GM12878 (cell line): ENCODE measurements at regions not wholly inside any gene's neighbourhood (a gene's known extent, or its start where the extent isn't known, plus 50 kb on each side); places are given as distances from the start of the nearest gene placed in this dataset.

Experiments
- ATAC-seq: fragments of 200-7000 bp; cut with Tn5 transposase; 3 replicates; pipeline ENCODE4 v1.9.1; 2020; ENCODE audit warnings: mild to moderate bottlenecking, moderate library complexity
- BruUV-seq: library from RNA; stranded (reverse); fragments of 400-500 nt; replicated peaks from 2 replicates; lab custom pipeline; 2021; lab: Mats Ljungman, UMichigan
- CTCF ChIA-PET: fragments of 300-600 bp; sonication (Branson Sonifier 250); formaldehyde crosslinking; extraction: SDS; loops from one replicate; lab custom pipeline; 2021; ENCODE audit warnings: inconsistent platforms; lab: Yijun Ruan, JAX
- POLR2A ChIA-PET: fragments of 350-600 bp; formaldehyde crosslinking; extraction: SDS; loops from one replicate; lab custom pipeline; 2021; ENCODE audit warnings: inconsistent platforms; lab: Charles Lee
- RAD21 ChIA-PET: fragments of 300-600 bp; sonication (Branson Sonifier 250); formaldehyde crosslinking; loops from one replicate; lab custom pipeline; 2023; ENCODE audit warnings: antibody characterized with exemption; ENCODE audit not compliant: unreplicated experiment; lab: Charles Lee
- SMC1A ChIA-PET: fragments of 300-600 bp; sonication (Branson Sonifier 250); formaldehyde crosslinking; loops from one replicate; lab custom pipeline; 2023; ENCODE audit not compliant: unreplicated experiment, uncharacterized antibody; lab: Charles Lee
- DNase-seq: peaks from one replicate; pipeline ENCODE4 v3.0.0-alpha.2; 2011; ENCODE audit warnings: low read depth, low spot score
- FAIRE-seq: peaks from 3 replicates; lab custom pipeline; 2011; peaks lifted over from hg19 to GRCh38; lab: Jason Lieb, UNC
- H2AFZ ChIP-seq: 2 replicates; pipeline ENCODE4 v1.6.0; 2011; ENCODE audit warnings: low read depth, low read length, control low read depth; ENCODE audit not compliant: control insufficient read depth
- H3K27ac ChIP-seq: 2 replicates; pipeline ENCODE4 v1.5.1; 2011; ENCODE audit warnings: control low read depth; ENCODE audit not compliant: control insufficient read depth, insufficient read depth
- H3K27me3 ChIP-seq, 2 experiments: replicated peaks in 1 of 2; 2 replicates each; pipeline versions ENCODE4 v1.6.0 to v1.6.1; 2011; ENCODE audit warnings: low read length in 1 of 2; ENCODE audit not compliant: control insufficient read depth in 2 of 2, insufficient read depth in 2 of 2
- H3K36me3 ChIP-seq, 2 experiments: 2 replicates each; pipeline ENCODE4 v1.5.1; 2011; ENCODE audit warnings: low read length in 1 of 2; ENCODE audit not compliant: control insufficient read depth in 2 of 2, insufficient read depth in 2 of 2
- H3K4me1 ChIP-seq: 2 replicates; pipeline ENCODE4 v1.6.1; 2011; ENCODE audit warnings: mild to moderate bottlenecking, low read length, moderate library complexity, mixed read lengths; ENCODE audit not compliant: control insufficient read depth, insufficient read depth
- H3K4me2 ChIP-seq: 2 replicates; pipeline ENCODE4 v1.6.0; 2011; ENCODE audit warnings: control low read depth; ENCODE audit not compliant: control insufficient read depth, insufficient read depth
- H3K4me3 ChIP-seq: fragments of 200-600 bp; sonication (generic); 2 replicates; pipeline ENCODE4 v1.5.1; 2016
- H3K79me2 ChIP-seq: 2 replicates; pipeline ENCODE4 v1.6.0; 2011; ENCODE audit warnings: low read length; ENCODE audit not compliant: control insufficient read depth, insufficient read depth
- H3K9ac ChIP-seq: 2 replicates; pipeline ENCODE4 v1.8.0; 2011; ENCODE audit warnings: low read length, control low read depth, mixed read lengths; ENCODE audit not compliant: control insufficient read depth, insufficient read depth
- H3K9me3 ChIP-seq: replicated peaks from 3 replicates; pipeline ENCODE4 v1.5.1; 2011; ENCODE audit warnings: mild to moderate bottlenecking, low read length; ENCODE audit not compliant: control insufficient read depth, insufficient read depth
- H4K20me1 ChIP-seq: 2 replicates; pipeline ENCODE4 v1.6.0; 2011; ENCODE audit not compliant: control insufficient read depth, insufficient read depth
- BRCA1 ChIP-seq: IDR thresholded peaks from 2 replicates; pipeline ENCODE4 v1.6.1; 2011; ENCODE audit warnings: low read depth, low read length, improper control_type of control experiment
- JUND ChIP-seq: IDR thresholded peaks from 2 replicates; pipeline ENCODE4 v1.6.1; 2012; ENCODE audit warnings: low read depth, mild to moderate bottlenecking, low read length, improper control_type of control experiment, moderate library complexity
- NR2C2 ChIP-seq: IDR thresholded peaks from 2 replicates; pipeline ENCODE4 v1.6.1; 2011; ENCODE audit warnings: borderline replicate concordance, low read depth; ENCODE audit not compliant: control insufficient read depth, insufficient read length
- POLR2AphosphoS2 ChIP-seq: IDR thresholded peaks from 2 replicates; pipeline ENCODE4 v1.6.1; 2011; ENCODE audit warnings: low read depth, mild to moderate bottlenecking, low read length, improper control_type of control experiment, moderate library complexity
- RBBP5 ChIP-seq: fragments of 200-600 bp; sonication (generic); conservative IDR thresholded peaks from 2 replicates; pipeline ENCODE4 v1.6.1; 2016
- SMARCA5 ChIP-seq: fragments of 450-650 bp; IDR thresholded peaks from 2 replicates; pipeline ENCODE4 v1.6.1; 2017; ENCODE audit warnings: mild to moderate bottlenecking
- SMC3 ChIP-seq: IDR thresholded peaks from 2 replicates; pipeline ENCODE4 v1.6.1; 2011; ENCODE audit warnings: low read length, improper control_type of control experiment, borderline replicate concordance
- YY1 ChIP-seq: IDR thresholded peaks from 2 replicates; pipeline ENCODE4 v1.6.1; 2011; ENCODE audit warnings: low read depth, mild to moderate bottlenecking, low read length
- WGBS: methylation state at CpG from one replicate; pipeline ENCODE4 v1.1.6; 2016; ENCODE audit warnings: low lambda C conversion rate; ENCODE audit not compliant: insufficient replicate concordance, insufficient coverage; ENCODE audit errors: missing lambda C conversion rate; 5-methylcytosine and 5-hydroxymethylcytosine counted together
- in situ Hi-C: fragments of 300-500 bp; cut with MboI; formaldehyde crosslinking; loops from 9 replicates; pipeline ENCODE4 v1.14.3; 2018; ENCODE audit warnings: mixed read lengths
- intact Hi-C: fragments of 100-400 bp; cut with micrococcal nuclease; formaldehyde crosslinking; loops from one replicate; pipeline ENCODE4 v1.14.2; 2022; ENCODE audit not compliant: unreplicated experiment
- TF ChIP-seq, protein P1 (sequence below): fragments of 450-650 bp; IDR thresholded peaks from 2 replicates; pipeline ENCODE4 v1.6.1; 2016; ENCODE audit warnings: mild to moderate bottlenecking
- TF ChIP-seq, protein P2 (sequence below): IDR thresholded peaks from 2 replicates; pipeline ENCODE4 v1.6.1; 2012; ENCODE audit warnings: low read depth, low read length, improper control_type of control experiment
- TF ChIP-seq, protein P3 (sequence below): fragments of 150-350 bp; IDR thresholded peaks from 2 replicates; pipeline ENCODE4 v1.6.1; 2016; ENCODE audit warnings: low read depth, low read length

DNA sequence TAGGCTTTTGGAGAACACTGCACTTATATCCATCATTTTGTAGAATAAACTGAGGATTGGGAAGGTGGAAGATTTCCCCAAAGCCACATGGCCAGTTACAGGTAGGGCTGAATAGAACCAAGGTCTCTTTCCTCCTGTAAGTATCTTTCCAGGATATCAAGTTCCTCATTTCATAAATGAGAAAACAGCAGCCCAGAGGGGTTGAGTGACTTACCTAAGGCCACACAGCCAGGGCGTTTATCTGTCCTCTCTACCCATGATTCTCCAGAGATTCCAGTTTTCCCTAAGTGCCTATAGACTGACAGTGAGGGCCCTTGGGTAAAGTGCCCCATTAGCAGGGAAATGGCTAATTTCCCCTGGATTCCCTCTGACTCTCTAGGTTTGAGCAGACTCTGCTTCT lies 132.3 kb upstream of the SKOR2 start:
- Histone ChIP-seq H3K27ac (no peak overlapping the region), H3K27me3 (no peaks in the 10 kb centered on the region; a peak in 2 of 4 replicates), H3K36me3 (no peaks in the 10 kb centered on the region), H3K9ac (no peak overlapping the region), H3K79me2 (no peaks in the 10 kb centered on the region), H3K4me1 (no peaks in the 10 kb centered on the region), H4K20me1 (no peaks in the 10 kb centered on the region), H2AFZ (no peak overlapping the region), H3K9me3 (no peaks in the 10 kb centered on the region), H3K4me3 (no peak overlapping the region), H3K4me2 (no peak overlapping the region)
- FAIRE-seq (no peak), DNase-seq (no peak), ATAC-seq (no peak)
- intact Hi-C loops (no loop called here), in situ Hi-C loops (no loop called here)
- ChIA-PET CTCF (no interaction called here), SMC1A (no interaction called here), RAD21 (no interaction called here), POLR2A (no interaction called here)
- whole genome bisulfite sequencing: 0% methylated on average over 1 of the region's 1 CpG
- no peak for TF ChIP-seq SMC3
- no peak for TF ChIP-seq RBBP5
- no TSS peak for BruUV-seq

DNA sequence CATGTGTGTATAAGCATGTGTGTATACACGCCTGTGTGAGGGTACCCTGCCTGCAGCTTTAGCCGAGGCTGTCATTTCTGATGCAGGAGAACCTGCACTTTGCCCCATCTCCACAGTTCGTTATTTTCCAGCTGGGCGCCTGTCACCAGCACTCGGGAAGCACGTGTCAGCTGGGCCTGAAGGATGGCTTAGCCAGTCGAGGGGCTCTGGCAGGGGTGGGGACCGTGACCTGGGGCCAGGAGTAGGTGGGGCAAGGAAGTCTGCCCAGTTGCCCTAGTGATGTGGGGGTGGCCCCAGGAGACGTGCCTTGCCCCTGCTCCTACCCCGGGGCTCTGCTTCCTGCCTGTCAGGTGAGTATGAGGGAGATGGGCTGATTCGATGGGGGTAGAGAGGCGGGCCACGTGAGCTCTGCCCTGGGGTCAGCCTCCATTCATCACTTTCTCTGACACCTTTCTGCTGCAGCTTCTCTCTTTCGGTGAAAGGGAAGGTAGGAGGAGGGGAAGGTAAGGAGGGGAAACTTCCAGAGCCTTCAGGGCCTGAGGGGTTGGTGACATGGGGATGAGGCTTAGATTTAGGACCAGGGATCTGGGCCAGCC lies 130.6 kb upstream of the SKOR2 start:
- WGBS: 9% methylated on average over 14 of the region's 14 CpGs
- H3K27ac ChIP-seq: no peak overlapping the region
- H3K4me1 ChIP-seq: no peaks in the 10 kb centered on the region
- FAIRE-seq: no peak
- no peaks in the 10 kb centered on the region for H3K79me2 ChIP-seq
- no peaks in the 10 kb centered on the region for H3K36me3 ChIP-seq
- no peak overlapping the region for H2AFZ ChIP-seq
- in situ Hi-C loops: no loop called here
- H3K9ac ChIP-seq: no peak overlapping the region
- H4K20me1 ChIP-seq: no peaks in the 10 kb centered on the region
- no peaks in the 10 kb centered on the region for H3K9me3 ChIP-seq
- no peak overlapping the region for H3K4me3 ChIP-seq
- no peak for DNase-seq
- ChIA-PET SMC1A (no interaction called here), RAD21 (no interaction called here), CTCF (no interaction called here), POLR2A (no interaction called here)
- no TSS peak for BruUV-seq
- H3K4me2 ChIP-seq: no peak overlapping the region
- intact Hi-C loops: no loop called here
- no peaks in the 10 kb centered on the region; a peak in 2 of 4 replicates for H3K27me3 ChIP-seq
- no peak for ATAC-seq
- no peak for TF ChIP-seq JUND
- TF ChIP-seq POLR2AphosphoS2: no peak
- TF ChIP-seq SMARCA5: no peak
- TF ChIP-seq, protein P1, sequence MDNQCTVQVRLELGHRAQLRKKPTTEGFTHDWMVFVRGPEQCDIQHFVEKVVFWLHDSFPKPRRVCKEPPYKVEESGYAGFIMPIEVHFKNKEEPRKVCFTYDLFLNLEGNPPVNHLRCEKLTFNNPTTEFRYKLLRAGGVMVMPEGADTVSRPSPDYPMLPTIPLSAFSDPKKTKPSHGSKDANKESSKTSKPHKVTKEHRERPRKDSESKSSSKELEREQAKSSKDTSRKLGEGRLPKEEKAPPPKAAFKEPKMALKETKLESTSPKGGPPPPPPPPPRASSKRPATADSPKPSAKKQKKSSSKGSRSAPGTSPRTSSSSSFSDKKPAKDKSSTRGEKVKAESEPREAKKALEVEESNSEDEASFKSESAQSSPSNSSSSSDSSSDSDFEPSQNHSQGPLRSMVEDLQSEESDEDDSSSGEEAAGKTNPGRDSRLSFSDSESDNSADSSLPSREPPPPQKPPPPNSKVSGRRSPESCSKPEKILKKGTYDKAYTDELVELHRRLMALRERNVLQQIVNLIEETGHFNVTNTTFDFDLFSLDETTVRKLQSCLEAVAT: no peak
- TF ChIP-seq, protein P2, sequence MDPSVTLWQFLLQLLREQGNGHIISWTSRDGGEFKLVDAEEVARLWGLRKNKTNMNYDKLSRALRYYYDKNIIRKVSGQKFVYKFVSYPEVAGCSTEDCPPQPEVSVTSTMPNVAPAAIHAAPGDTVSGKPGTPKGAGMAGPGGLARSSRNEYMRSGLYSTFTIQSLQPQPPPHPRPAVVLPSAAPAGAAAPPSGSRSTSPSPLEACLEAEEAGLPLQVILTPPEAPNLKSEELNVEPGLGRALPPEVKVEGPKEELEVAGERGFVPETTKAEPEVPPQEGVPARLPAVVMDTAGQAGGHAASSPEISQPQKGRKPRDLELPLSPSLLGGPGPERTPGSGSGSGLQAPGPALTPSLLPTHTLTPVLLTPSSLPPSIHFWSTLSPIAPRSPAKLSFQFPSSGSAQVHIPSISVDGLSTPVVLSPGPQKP: no peak
- TF ChIP-seq, protein P3, sequence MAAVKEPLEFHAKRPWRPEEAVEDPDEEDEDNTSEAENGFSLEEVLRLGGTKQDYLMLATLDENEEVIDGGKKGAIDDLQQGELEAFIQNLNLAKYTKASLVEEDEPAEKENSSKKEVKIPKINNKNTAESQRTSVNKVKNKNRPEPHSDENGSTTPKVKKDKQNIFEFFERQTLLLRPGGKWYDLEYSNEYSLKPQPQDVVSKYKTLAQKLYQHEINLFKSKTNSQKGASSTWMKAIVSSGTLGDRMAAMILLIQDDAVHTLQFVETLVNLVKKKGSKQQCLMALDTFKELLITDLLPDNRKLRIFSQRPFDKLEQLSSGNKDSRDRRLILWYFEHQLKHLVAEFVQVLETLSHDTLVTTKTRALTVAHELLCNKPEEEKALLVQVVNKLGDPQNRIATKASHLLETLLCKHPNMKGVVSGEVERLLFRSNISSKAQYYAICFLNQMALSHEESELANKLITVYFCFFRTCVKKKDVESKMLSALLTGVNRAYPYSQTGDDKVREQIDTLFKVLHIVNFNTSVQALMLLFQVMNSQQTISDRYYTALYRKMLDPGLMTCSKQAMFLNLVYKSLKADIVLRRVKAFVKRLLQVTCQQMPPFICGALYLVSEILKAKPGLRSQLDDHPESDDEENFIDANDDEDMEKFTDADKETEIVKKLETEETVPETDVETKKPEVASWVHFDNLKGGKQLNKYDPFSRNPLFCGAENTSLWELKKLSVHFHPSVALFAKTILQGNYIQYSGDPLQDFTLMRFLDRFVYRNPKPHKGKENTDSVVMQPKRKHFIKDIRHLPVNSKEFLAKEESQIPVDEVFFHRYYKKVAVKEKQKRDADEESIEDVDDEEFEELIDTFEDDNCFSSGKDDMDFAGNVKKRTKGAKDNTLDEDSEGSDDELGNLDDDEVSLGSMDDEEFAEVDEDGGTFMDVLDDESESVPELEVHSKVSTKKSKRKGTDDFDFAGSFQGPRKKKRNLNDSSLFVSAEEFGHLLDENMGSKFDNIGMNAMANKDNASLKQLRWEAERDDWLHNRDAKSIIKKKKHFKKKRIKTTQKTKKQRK: no peak
- no peak for TF ChIP-seq YY1
- TF ChIP-seq BRCA1: no peak
- no peak for TF ChIP-seq NR2C2
